GM23338 (cell line): ENCODE measurements at regions not wholly inside any gene's neighbourhood (a gene's known extent, or its start where the extent isn't known, plus 50 kb on each side); places are given as distances from the start of the nearest gene placed in this dataset.

ENCODE experiments used
- ATAC-seq: fragments of 200-7000 bp; cut with Tn5 transposase; 3 replicates; pipeline ENCODE4 v1.9.1; 2020
- DNase-seq: peaks from one replicate; pipeline ENCODE4 v3.0.0-alpha.2; 2015; ENCODE audit warnings: low spot score
- H2AFZ ChIP-seq: fragments of 200-600 bp; sonication (generic); 2 replicates; pipeline ENCODE4 v1.8.0; 2016; ENCODE audit warnings: antibody characterized with exemption, mild to moderate bottlenecking, moderate library complexity
- H3F3A ChIP-seq: fragments of 200-600 bp; sonication (generic); replicated peaks from 2 replicates; pipeline ENCODE4 v1.8.0; 2017; ENCODE audit warnings: antibody characterized with exemption, mixed run types, low read depth
- H3K27ac ChIP-seq: fragments of 200-600 bp; sonication (generic); 2 replicates; pipeline ENCODE4 v1.6.1; 2016; ENCODE audit warnings: low read depth
- H3K27me3 ChIP-seq: fragments of 200-600 bp; sonication (generic); 2 replicates; pipeline ENCODE4 v1.8.0; 2016; ENCODE audit warnings: mild to moderate bottlenecking, mixed run types, moderate library complexity; ENCODE audit not compliant: insufficient read depth
- H3K36me3 ChIP-seq: fragments of 200-600 bp; sonication (generic); 2 replicates; pipeline ENCODE4 v1.8.0; 2016; ENCODE audit warnings: mild to moderate bottlenecking; ENCODE audit not compliant: insufficient read depth
- H3K4me1 ChIP-seq: fragments of 200-600 bp; sonication (generic); 2 replicates; pipeline ENCODE4 v1.8.0; 2016; ENCODE audit warnings: mild to moderate bottlenecking, moderate library complexity; ENCODE audit not compliant: insufficient read depth
- H3K4me2 ChIP-seq: fragments of 200-600 bp; sonication (generic); 2 replicates; pipeline ENCODE4 v1.7.1; 2017; ENCODE audit warnings: mixed run types
- H3K4me3 ChIP-seq: fragments of 200-600 bp; sonication (generic); 2 replicates; pipeline ENCODE4 v1.6.1; 2016; ENCODE audit warnings: mixed run types
- H3K79me2 ChIP-seq: fragments of 200-600 bp; sonication (generic); replicated peaks from 2 replicates; pipeline ENCODE4 v1.8.0; 2017; ENCODE audit warnings: mild to moderate bottlenecking; ENCODE audit not compliant: insufficient read depth
- H3K9me2 ChIP-seq: fragments of 200-600 bp; sonication (generic); 2 replicates; pipeline ENCODE4 v1.8.0; 2017; ENCODE audit not compliant: insufficient read depth
- H4K20me1 ChIP-seq: fragments of 200-600 bp; sonication (generic); replicated peaks from 2 replicates; pipeline ENCODE4 v1.8.0; 2017; ENCODE audit warnings: mild to moderate bottlenecking; ENCODE audit not compliant: insufficient read depth
- H3K27ac Mint-ChIP-seq: 2 replicates; pipeline ENCODE4 v1.8.0; 2020; ENCODE audit warnings: inconsistent platforms, mild to moderate bottlenecking, moderate library complexity, mixed read lengths
- H3K27me3 Mint-ChIP-seq: 3 replicates; pipeline ENCODE4 v1.8.0; 2022; ENCODE audit warnings: low read depth, mild to moderate bottlenecking, moderate library complexity, mixed read lengths, inconsistent platforms; ENCODE audit not compliant: insufficient read depth, poor library complexity
- H3K36me3 Mint-ChIP-seq: 3 replicates; pipeline ENCODE4 v1.8.0; 2021; ENCODE audit warnings: low read depth, mild to moderate bottlenecking, inconsistent platforms, moderate library complexity, mixed read lengths
- H3K4me1 Mint-ChIP-seq: 3 replicates; pipeline ENCODE4 v1.8.0; 2020; ENCODE audit warnings: mild to moderate bottlenecking, inconsistent platforms, mixed read lengths
- H3K4me3 Mint-ChIP-seq: 3 replicates; pipeline ENCODE4 v1.8.0; 2021; ENCODE audit warnings: moderate library complexity, mild to moderate bottlenecking, inconsistent platforms, mixed read lengths
- H3K9me3 Mint-ChIP-seq: 3 replicates; pipeline ENCODE4 v1.8.0; 2020; ENCODE audit warnings: moderate library complexity, mild to moderate bottlenecking, inconsistent platforms, mixed read lengths
- CREB1 ChIP-seq: fragments of 250-450 bp; sonication (Bioruptor Pico); IDR thresholded peaks from 2 replicates; pipeline ENCODE4 v1.5.0; 2020; ENCODE audit warnings: low read depth, mild to moderate bottlenecking, moderate library complexity
- EZH2phosphoT487 ChIP-seq: fragments of 200-600 bp; sonication (generic); IDR thresholded peaks from one replicate; pipeline ENCODE4 v1.8.1; 2018; ENCODE audit warnings: antibody characterized with exemption; ENCODE audit not compliant: unreplicated experiment
- ZNF114 ChIP-seq: fragments of 250-450 bp; sonication (Bioruptor Pico); IDR thresholded peaks from 2 replicates; pipeline ENCODE4 v1.5.0; 2020; ENCODE audit warnings: mild to moderate bottlenecking, moderate library complexity
- TF ChIP-seq, protein P1 (sequence below): IDR thresholded peaks from 2 replicates; pipeline ENCODE4 v1.6.1; 2016; ENCODE audit warnings: antibody characterized with exemption
- TF ChIP-seq, protein P2 (sequence below): fragments of 250-450 bp; sonication (Bioruptor Pico); IDR thresholded peaks from 2 replicates; pipeline ENCODE4 v1.5.0; 2020; ENCODE audit warnings: mild to moderate bottlenecking, moderate library complexity

DNA sequence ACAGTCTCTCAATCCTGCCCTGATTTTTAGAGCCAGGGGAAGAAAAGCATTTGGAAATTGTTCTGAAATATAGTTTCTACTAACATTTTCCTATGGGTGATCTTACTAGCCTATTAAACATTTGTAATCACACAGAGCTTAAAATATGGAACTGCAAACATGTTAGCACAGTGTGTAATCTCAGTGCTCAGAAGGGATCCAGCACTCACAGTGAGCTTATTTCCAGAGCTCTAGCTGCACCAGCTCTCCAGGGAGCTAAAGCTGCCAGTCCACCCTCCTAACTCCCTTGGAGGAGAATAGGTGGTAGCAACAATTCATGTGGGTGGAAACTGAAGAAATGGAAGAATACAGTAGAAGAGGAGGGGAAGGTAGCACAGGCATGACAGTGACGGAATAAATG is 64.9 kb upstream of the SYT1 start:
- H3K36me3 Mint-ChIP-seq, result peaks cover 10% of the 10 kb centered on the region; the same call in 2 of the 3 replicates
- H3K4me3 Mint-ChIP-seq, result no peak overlapping the region
- Histone ChIP-seq H4K20me1 (no peaks in the 10 kb centered on the region), H3K4me3 (no peak overlapping the region), H3K4me2 (no peak overlapping the region), H2AFZ (peak overlapping the region; percentile 11; the same call in 1 of the 2 replicates), H3K27me3 (no peaks in the 10 kb centered on the region), H3F3A (no peaks in the 10 kb centered on the region), H3K9me2 (no peaks in the 10 kb centered on the region; the same call in 1 of the 2 replicates), H3K27ac (no peak overlapping the region), H3K79me2 (no peaks in the 10 kb centered on the region), H3K4me1 (no peaks in the 10 kb centered on the region), H3K36me3 (no peaks in the 10 kb centered on the region)
- H3K4me1 Mint-ChIP-seq, result peaks cover 7% of the 10 kb centered on the region; the same call in 2 of the 3 replicates
- no peaks in the 10 kb centered on the region for H3K27me3 Mint-ChIP-seq
- DNase-seq (no peak), ATAC-seq (peak; percentile 42)
- H3K27ac Mint-ChIP-seq, result no peak overlapping the region
- peaks cover 8% of the 10 kb centered on the region; the same call in 2 of the 3 replicates for H3K9me3 Mint-ChIP-seq
- TF ChIP-seq, protein P1, sequence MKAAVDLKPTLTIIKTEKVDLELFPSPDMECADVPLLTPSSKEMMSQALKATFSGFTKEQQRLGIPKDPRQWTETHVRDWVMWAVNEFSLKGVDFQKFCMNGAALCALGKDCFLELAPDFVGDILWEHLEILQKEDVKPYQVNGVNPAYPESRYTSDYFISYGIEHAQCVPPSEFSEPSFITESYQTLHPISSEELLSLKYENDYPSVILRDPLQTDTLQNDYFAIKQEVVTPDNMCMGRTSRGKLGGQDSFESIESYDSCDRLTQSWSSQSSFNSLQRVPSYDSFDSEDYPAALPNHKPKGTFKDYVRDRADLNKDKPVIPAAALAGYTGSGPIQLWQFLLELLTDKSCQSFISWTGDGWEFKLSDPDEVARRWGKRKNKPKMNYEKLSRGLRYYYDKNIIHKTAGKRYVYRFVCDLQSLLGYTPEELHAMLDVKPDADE, result no peak
- TF ChIP-seq, protein P2, sequence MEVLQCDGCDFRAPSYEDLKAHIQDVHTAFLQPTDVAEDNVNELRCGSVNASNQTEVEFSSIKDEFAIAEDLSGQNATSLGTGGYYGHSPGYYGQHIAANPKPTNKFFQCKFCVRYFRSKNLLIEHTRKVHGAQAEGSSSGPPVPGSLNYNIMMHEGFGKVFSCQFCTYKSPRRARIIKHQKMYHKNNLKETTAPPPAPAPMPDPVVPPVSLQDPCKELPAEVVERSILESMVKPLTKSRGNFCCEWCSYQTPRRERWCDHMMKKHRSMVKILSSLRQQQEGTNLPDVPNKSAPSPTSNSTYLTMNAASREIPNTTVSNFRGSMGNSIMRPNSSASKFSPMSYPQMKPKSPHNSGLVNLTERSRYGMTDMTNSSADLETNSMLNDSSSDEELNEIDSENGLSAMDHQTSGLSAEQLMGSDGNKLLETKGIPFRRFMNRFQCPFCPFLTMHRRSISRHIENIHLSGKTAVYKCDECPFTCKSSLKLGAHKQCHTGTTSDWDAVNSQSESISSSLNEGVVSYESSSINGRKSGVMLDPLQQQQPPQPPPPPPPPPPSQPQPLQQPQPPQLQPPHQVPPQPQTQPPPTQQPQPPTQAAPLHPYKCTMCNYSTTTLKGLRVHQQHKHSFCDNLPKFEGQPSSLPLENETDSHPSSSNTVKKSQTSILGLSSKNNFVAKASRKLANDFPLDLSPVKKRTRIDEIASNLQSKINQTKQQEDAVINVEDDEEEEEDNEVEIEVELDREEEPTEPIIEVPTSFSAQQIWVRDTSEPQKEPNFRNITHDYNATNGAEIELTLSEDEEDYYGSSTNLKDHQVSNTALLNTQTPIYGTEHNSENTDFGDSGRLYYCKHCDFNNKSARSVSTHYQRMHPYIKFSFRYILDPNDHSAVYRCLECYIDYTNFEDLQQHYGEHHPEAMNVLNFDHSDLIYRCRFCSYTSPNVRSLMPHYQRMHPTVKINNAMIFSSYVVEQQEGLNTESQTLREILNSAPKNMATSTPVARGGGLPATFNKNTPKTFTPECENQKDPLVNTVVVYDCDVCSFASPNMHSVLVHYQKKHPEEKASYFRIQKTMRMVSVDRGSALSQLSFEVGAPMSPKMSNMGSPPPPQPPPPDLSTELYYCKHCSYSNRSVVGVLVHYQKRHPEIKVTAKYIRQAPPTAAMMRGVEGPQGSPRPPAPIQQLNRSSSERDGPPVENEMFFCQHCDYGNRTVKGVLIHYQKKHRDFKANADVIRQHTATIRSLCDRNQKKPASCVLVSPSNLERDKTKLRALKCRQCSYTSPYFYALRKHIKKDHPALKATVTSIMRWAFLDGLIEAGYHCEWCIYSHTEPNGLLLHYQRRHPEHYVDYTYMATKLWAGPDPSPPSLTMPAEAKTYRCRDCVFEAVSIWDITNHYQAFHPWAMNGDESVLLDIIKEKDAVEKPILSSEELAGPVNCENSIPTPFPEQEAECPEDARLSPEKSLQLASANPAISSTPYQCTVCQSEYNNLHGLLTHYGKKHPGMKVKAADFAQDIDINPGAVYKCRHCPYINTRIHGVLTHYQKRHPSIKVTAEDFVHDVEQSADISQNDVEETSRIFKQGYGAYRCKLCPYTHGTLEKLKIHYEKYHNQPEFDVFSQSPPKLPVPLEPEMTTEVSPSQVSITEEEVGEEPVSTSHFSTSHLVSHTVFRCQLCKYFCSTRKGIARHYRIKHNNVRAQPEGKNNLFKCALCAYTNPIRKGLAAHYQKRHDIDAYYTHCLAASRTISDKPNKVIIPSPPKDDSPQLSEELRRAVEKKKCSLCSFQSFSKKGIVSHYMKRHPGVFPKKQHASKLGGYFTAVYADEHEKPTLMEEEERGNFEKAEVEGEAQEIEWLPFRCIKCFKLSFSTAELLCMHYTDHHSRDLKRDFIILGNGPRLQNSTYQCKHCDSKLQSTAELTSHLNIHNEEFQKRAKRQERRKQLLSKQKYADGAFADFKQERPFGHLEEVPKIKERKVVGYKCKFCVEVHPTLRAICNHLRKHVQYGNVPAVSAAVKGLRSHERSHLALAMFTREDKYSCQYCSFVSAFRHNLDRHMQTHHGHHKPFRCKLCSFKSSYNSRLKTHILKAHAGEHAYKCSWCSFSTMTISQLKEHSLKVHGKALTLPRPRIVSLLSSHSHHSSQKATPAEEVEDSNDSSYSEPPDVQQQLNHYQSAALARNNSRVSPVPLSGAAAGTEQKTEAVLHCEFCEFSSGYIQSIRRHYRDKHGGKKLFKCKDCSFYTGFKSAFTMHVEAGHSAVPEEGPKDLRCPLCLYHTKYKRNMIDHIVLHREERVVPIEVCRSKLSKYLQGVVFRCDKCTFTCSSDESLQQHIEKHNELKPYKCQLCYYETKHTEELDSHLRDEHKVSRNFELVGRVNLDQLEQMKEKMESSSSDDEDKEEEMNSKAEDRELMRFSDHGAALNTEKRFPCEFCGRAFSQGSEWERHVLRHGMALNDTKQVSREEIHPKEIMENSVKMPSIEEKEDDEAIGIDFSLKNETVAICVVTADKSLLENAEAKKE, result no peak
- no peak for TF ChIP-seq ZNF114 (CRISPR knock-in tag)
- no peak for TF ChIP-seq CREB1 (CRISPR knock-in tag)
- TF ChIP-seq EZH2phosphoT487, result no peak

DNA sequence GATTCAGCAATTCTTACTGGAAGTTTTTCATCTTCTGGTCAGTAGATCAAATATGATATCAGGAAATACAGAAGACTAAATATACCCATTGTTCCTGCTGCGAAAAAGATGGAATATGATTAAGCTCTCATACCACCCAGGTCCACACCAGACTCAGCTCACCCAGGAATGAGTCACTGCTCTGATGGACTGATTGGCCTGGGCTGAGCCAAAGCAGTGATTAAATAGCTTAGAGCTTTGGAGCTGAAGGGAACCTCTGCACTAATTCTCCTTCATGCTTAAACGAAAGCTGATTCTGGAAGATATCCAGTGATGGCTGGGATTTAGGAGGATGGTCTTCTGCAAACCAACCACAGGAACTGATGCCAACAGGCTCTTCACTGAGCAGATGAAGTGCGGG is 62.0 kb upstream of the SYT1 start:
- Mint-ChIP-seq H3K9me3 (no peaks in the 10 kb centered on the region), H3K27me3 (no peaks in the 10 kb centered on the region), H3K36me3 (no peaks in the 10 kb centered on the region), H3K4me1 (peaks cover 10% of the 10 kb centered on the region; the same call in 2 of the 3 replicates), H3K27ac (no peak overlapping the region), H3K4me3 (no peak overlapping the region)
- Histone ChIP-seq H3K4me2 (no peak overlapping the region), H3F3A (no peaks in the 10 kb centered on the region), H3K27ac (no peak overlapping the region), H3K4me1 (no peaks in the 10 kb centered on the region), H3K36me3 (no peaks in the 10 kb centered on the region), H3K4me3 (no peak overlapping the region), H4K20me1 (no peaks in the 10 kb centered on the region), H3K79me2 (no peaks in the 10 kb centered on the region), H2AFZ (no peak overlapping the region; the same call in 1 of the 2 replicates), H3K9me2 (no peaks in the 10 kb centered on the region; the same call in 1 of the 2 replicates), H3K27me3 (no peaks in the 10 kb centered on the region)
- ATAC-seq (no peak), DNase-seq (peak; percentile 8)
- TF ChIP-seq, protein P2, result no peak
